Colonic mucosa (tissue), 4 donors: ENCODE measurements at regions not wholly inside any gene's neighbourhood (a gene's known extent, or its start where the extent isn't known, plus 50 kb on each side); places are given as distances from the start of the nearest gene placed in this dataset.

ENCODE experiments used
- DNase-seq: peaks from one replicate; pipeline ENCODE4 v3.0.0-alpha.2; 2020
- H3K27ac ChIP-seq: fragments of 200-600 bp; one replicate; pipeline ENCODE4 v1.8.0; 2021
- H3K27me3 ChIP-seq: fragments of 200-600 bp; one replicate; pipeline ENCODE4 v1.8.0; 2021
- H3K36me3 ChIP-seq: fragments of 200-600 bp; one replicate; pipeline ENCODE4 v1.8.0; 2021
- H3K4me1 ChIP-seq: fragments of 200-600 bp; one replicate; pipeline ENCODE4 v1.8.0; 2021; ENCODE audit warnings: mild to moderate bottlenecking
- H3K4me3 ChIP-seq: fragments of 200-600 bp; one replicate; pipeline ENCODE4 v1.8.0; 2021
- H3K9ac ChIP-seq, 2 donors: one replicate each; pipeline ENCODE4 v1.7.0; 2013; ENCODE audit warnings: control low read depth in 2 of 2, low read depth in 2 of 2, low read length in 2 of 2
- H3K9me3 ChIP-seq: fragments of 200-600 bp; one replicate; pipeline ENCODE4 v1.8.0; 2021
- intact Hi-C: fragments of 100-400 bp; cut with DNase I; formaldehyde crosslinking; loops from one replicate; pipeline ENCODE4 v1.14.1; 2022
- TF ChIP-seq, protein P1 (sequence below): fragments of 200-600 bp; IDR thresholded peaks from one replicate; pipeline ENCODE4 v1.8.0; 2022; ENCODE audit warnings: antibody characterized with exemption, mild to moderate bottlenecking
- donor health status: healthy.
- donor health status: DM: no; HTN: no; CAD: no.
- donor health status: DM: no; HTN: no; CAD: no.

GRCh38 chrX:34509394-34509793 lies 147.7 kb downstream of the TMEM47 start:
- no peak for DNase-seq
- Histone ChIP-seq H3K9ac (no peak overlapping the region), H3K9me3 (no peaks in the 10 kb centered on the region), H3K4me3 (no peak overlapping the region), H3K4me1 (no peaks in the 10 kb centered on the region), H3K27ac (no peak overlapping the region), H3K36me3 (no peaks in the 10 kb centered on the region), H3K27me3 (no peaks in the 10 kb centered on the region)
- TF ChIP-seq, protein P1, sequence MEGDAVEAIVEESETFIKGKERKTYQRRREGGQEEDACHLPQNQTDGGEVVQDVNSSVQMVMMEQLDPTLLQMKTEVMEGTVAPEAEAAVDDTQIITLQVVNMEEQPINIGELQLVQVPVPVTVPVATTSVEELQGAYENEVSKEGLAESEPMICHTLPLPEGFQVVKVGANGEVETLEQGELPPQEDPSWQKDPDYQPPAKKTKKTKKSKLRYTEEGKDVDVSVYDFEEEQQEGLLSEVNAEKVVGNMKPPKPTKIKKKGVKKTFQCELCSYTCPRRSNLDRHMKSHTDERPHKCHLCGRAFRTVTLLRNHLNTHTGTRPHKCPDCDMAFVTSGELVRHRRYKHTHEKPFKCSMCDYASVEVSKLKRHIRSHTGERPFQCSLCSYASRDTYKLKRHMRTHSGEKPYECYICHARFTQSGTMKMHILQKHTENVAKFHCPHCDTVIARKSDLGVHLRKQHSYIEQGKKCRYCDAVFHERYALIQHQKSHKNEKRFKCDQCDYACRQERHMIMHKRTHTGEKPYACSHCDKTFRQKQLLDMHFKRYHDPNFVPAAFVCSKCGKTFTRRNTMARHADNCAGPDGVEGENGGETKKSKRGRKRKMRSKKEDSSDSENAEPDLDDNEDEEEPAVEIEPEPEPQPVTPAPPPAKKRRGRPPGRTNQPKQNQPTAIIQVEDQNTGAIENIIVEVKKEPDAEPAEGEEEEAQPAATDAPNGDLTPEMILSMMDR, result no peak
- intact Hi-C loops, result no loop called here

GRCh38 chrX:34503119-34503518 lies 154.0 kb downstream of the TMEM47 start:
- no peak overlapping the region for H3K9ac ChIP-seq
- H3K27ac ChIP-seq, result no peak overlapping the region
- no peaks in the 10 kb centered on the region for H3K36me3 ChIP-seq
- H3K4me3 ChIP-seq, result no peak overlapping the region
- H3K9me3 ChIP-seq, result no peaks in the 10 kb centered on the region
- intact Hi-C loops, result no loop called here
- no peaks in the 10 kb centered on the region for H3K4me1 ChIP-seq
- no peaks in the 10 kb centered on the region for H3K27me3 ChIP-seq
- TF ChIP-seq, protein P1, result no peak
- DNase-seq, result no peak

- Histone ChIP-seq H3K9ac (no peak overlapping the region), H3K36me3 (no peaks in the 10 kb centered on the region), H3K4me3 (no peak overlapping the region), H3K4me1 (no peaks in the 10 kb centered on the region), H3K27ac (no peak overlapping the region), H3K9me3 (no peaks in the 10 kb centered on the region), H3K27me3 (no peaks in the 10 kb centered on the region)
- TF ChIP-seq, protein P1, result no peak
- DNase-seq, result no peak
- intact Hi-C loops, result no loop called here
Observed at GRCh38 chrX:34493086-34493485, 164.0 kb downstream of the TMEM47 start.

DNA sequence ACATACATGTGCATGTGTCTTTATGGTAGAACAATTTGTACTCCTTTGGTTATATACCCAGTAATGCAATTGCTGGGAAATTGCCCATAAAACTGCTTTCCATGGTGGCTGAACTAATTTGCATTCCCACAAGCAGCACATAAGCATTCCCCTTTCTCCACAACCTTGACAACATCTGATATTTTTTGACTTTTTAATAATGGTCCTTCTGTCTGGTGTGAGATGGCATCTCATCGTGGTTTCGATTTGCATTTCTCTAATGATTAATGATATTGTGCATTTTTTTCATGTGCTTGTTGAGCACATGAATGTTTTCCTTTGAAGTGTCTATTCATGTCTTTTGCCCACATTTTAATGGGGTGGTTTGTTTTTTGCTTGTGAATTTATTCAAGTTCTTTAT lies 166.0 kb downstream of the TMEM47 start:
- intact Hi-C loops, result no loop called here
- no peak overlapping the region for H3K4me3 ChIP-seq
- no peak for DNase-seq
- no peaks in the 10 kb centered on the region for H3K9me3 ChIP-seq
- H3K9ac ChIP-seq, result no peak overlapping the region
- no peak overlapping the region for H3K27ac ChIP-seq
- TF ChIP-seq, protein P1, result no peak
- no peaks in the 10 kb centered on the region for H3K4me1 ChIP-seq
- no peaks in the 10 kb centered on the region for H3K36me3 ChIP-seq
- no peaks in the 10 kb centered on the region for H3K27me3 ChIP-seq

DNA sequence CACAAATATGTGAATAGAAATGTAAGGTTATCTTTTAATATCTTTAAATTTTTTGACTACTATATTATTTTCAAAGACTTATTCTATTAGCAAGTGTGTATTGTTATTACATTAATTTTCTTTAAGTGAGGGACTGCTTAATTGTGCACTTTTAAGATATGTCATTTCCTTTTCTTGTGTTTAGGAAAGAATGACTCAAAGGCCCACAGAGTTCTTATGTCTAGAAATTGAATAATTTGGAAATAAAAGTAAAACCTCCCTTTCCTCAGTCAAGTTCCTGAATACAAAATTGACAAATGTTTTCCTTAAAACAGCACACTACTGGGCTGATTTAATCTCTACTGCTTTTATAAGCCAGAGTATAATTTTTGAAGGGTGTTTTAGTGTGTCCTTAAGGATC lies 169.7 kb downstream of the TMEM47 start:
- H3K4me3 ChIP-seq, result no peak overlapping the region
- TF ChIP-seq, protein P1, result no peak
- intact Hi-C loops, result no loop called here
- H3K27ac ChIP-seq, result no peak overlapping the region
- H3K9me3 ChIP-seq, result no peaks in the 10 kb centered on the region
- no peaks in the 10 kb centered on the region for H3K36me3 ChIP-seq
- no peak overlapping the region for H3K9ac ChIP-seq
- no peaks in the 10 kb centered on the region for H3K4me1 ChIP-seq
- DNase-seq, result no peak
- H3K27me3 ChIP-seq, result no peaks in the 10 kb centered on the region

DNA sequence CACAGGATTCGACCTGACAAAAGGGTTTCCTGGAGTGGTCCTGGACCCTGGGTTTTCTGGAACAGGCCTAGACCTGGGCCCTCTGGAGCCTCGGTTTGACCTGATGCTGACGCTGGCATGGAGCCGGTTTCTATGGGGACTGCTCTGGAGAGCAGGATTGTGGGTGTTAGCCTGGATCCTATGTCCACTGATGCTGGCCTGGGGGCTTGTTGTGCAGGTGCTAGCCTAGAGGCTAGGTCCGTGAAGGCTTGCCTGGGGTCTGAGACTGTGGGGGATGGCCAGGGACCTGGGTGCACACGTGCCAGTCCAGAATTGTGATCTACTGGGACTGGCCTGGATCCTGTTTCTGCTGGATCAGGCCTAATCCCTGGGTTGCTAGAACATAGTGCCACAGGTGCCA lies 173.1 kb downstream of the TMEM47 start:
- H3K4me3 ChIP-seq, result no peak overlapping the region
- H3K36me3 ChIP-seq, result no peaks in the 10 kb centered on the region
- intact Hi-C loops, result no loop called here
- H3K27me3 ChIP-seq, result no peaks in the 10 kb centered on the region
- DNase-seq, result no peak
- H3K9ac ChIP-seq, result no peak overlapping the region
- TF ChIP-seq, protein P1, result no peak
- no peak overlapping the region for H3K27ac ChIP-seq
- H3K4me1 ChIP-seq, result no peaks in the 10 kb centered on the region
- H3K9me3 ChIP-seq, result no peaks in the 10 kb centered on the region
